ENCODE measurements at regions not wholly inside any gene's neighbourhood (a gene's known extent, or its start where the extent isn't known, plus 50 kb on each side); places are given as distances from the start of the nearest gene placed in this dataset.

DNA sequence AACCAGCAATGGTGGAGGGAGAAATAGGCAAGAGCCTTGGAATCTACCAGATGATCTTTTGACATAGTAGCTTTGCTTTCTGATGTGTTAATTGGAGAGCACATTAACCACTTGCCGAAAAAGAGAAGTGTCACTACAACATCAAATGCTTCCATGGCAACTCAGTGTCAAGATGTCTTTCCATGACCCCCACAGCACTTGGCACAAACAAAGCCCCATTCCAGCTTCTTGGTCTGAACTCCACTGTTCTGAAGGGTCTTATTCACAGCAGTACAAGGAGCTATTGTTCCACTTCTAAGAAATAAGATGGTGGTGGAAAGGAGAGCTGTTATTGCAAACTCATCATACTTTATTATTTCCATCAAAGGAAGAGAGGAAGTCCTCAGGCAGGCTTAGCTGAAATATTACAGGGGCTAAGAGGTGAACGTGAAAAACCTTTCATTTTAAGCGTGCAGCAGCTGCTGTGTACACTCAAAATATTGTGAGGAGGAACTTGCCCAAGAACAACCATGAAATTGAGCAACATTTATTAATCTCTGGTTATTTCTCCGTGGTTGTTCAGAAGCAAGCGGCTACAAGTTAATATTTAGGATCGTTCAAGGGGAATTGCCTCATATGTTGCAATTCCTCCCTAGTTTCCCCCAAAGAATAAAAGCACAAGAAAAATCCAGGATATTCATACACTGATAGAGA lies 354.8 kb upstream of the CELF2 start:
- Histone ChIP-seq H2AFZ (ENCODE audit: low read depth, low read length, severe bottlenecking) (no peak overlapping the region), H3K4me3 (ENCODE audit: insufficient read depth, low read length, poor library complexity, severe bottlenecking) (no peak overlapping the region), H3K4me2 (ENCODE audit: low read depth, low read length, poor library complexity, severe bottlenecking) (no peak overlapping the region), H3K79me2 (ENCODE audit: insufficient read depth, low read length) (no peaks in the 10 kb centered on the region), H3K9me3 (ENCODE audit: insufficient read depth, low read length) (no peaks in the 10 kb centered on the region), H3K9me2 (replicated peaks; ENCODE audit: insufficient read depth, low read length) (no peaks in the 10 kb centered on the region), H3K27me3 (ENCODE audit: low read length) (no peaks in the 10 kb centered on the region; the same call in 1 of the 2 replicates), H4K20me1 (ENCODE audit: low read depth, low read length) (no peaks in the 10 kb centered on the region), H3F3A (ENCODE audit: insufficient read depth) (no peaks in the 10 kb centered on the region), H3K27ac (ENCODE audit: low read depth, low read length) (no peak overlapping the region), H3K36me3 (ENCODE audit: low read length) (no peaks in the 10 kb centered on the region), H3K9ac (ENCODE audit: low read length) (no peak overlapping the region)
- TF ChIP-seq EZH2phosphoT487 (conservative IDR thresholded peaks at IDR 0.05; ENCODE audit: low read length) = no peak
- TF ChIP-seq CTCF (IDR thresholded peaks at IDR 0.05; ENCODE audit: insufficient read depth, low read length, poor library complexity, severe bottlenecking) = no peak

GRCh38 chr10:10663622-10664021 lies 354.1 kb upstream of the CELF2 start:
- H4K20me1 ChIP-seq (ENCODE audit: low read depth, low read length) = no peaks in the 10 kb centered on the region
- no peaks in the 10 kb centered on the region for H3K27me3 ChIP-seq (ENCODE audit: low read length)
- H3K9me3 ChIP-seq (ENCODE audit: insufficient read depth, low read length) = no peaks in the 10 kb centered on the region
- no peak overlapping the region for H3K9ac ChIP-seq (ENCODE audit: low read length)
- no peak overlapping the region for H3K4me2 ChIP-seq (ENCODE audit: low read depth, low read length, poor library complexity, severe bottlenecking)
- no peak overlapping the region for H2AFZ ChIP-seq (ENCODE audit: low read depth, low read length, severe bottlenecking)
- H3F3A ChIP-seq (ENCODE audit: insufficient read depth) = no peaks in the 10 kb centered on the region
- no peaks in the 10 kb centered on the region for H3K79me2 ChIP-seq (ENCODE audit: insufficient read depth, low read length)
- H3K36me3 ChIP-seq (ENCODE audit: low read length) = no peaks in the 10 kb centered on the region
- H3K9me2 ChIP-seq (replicated peaks; ENCODE audit: insufficient read depth, low read length) = no peaks in the 10 kb centered on the region
- H3K27ac ChIP-seq (ENCODE audit: low read depth, low read length) = no peak overlapping the region
- no peak for TF ChIP-seq CTCF (IDR thresholded peaks at IDR 0.05; ENCODE audit: insufficient read depth, low read length, poor library complexity, severe bottlenecking)
- no peak for TF ChIP-seq EZH2phosphoT487 (conservative IDR thresholded peaks at IDR 0.05; ENCODE audit: low read length)
- no peak overlapping the region for H3K4me3 ChIP-seq (ENCODE audit: insufficient read depth, low read length, poor library complexity, severe bottlenecking)

DNA sequence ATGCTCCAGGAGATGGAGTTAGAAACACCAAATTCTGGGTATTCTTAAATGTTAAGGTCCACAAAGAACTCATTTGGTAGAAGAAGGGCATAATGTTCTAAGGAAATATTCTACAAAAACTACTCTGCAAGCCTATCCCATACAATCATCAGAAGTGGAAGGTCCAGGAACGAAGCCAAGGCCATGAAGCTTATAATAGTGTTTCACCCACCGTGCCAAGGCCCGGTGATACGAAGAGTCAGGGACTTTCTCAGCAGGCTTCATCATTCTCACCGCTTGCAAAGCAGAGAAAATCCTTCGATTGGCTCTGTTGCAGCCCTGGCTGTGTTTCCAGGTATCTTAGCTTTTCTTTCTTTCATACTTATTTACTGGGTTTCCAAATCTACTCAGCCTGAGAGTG lies 351.9 kb upstream of the CELF2 start:
- no peaks in the 10 kb centered on the region for H3K36me3 ChIP-seq (ENCODE audit: low read length)
- no peak overlapping the region for H3K9ac ChIP-seq (ENCODE audit: low read length)
- TF ChIP-seq EZH2phosphoT487 (conservative IDR thresholded peaks at IDR 0.05; ENCODE audit: low read length) (no peak), CTCF (IDR thresholded peaks at IDR 0.05; ENCODE audit: insufficient read depth, low read length, poor library complexity, severe bottlenecking) (no peak)
- no peaks in the 10 kb centered on the region for H4K20me1 ChIP-seq (ENCODE audit: low read depth, low read length)
- H2AFZ ChIP-seq (ENCODE audit: low read depth, low read length, severe bottlenecking) = no peak overlapping the region
- no peak overlapping the region for H3K27ac ChIP-seq (ENCODE audit: low read depth, low read length)
- H3K9me3 ChIP-seq (ENCODE audit: insufficient read depth, low read length) = no peaks in the 10 kb centered on the region
- no peaks in the 10 kb centered on the region for H3K79me2 ChIP-seq (ENCODE audit: insufficient read depth, low read length)
- no peaks in the 10 kb centered on the region for H3K27me3 ChIP-seq (ENCODE audit: low read length)
- H3K4me2 ChIP-seq (ENCODE audit: low read depth, low read length, poor library complexity, severe bottlenecking) = no peak overlapping the region
- no peaks in the 10 kb centered on the region for H3K9me2 ChIP-seq (replicated peaks; ENCODE audit: insufficient read depth, low read length)
- H3F3A ChIP-seq (ENCODE audit: insufficient read depth) = no peaks in the 10 kb centered on the region
- H3K4me3 ChIP-seq (ENCODE audit: insufficient read depth, low read length, poor library complexity, severe bottlenecking) = no peak overlapping the region
